OCI-LY7 (cell line): ENCODE measurements at regions not wholly inside any gene's neighbourhood (a gene's known extent, or its start where the extent isn't known, plus 50 kb on each side); places are given as distances from the start of the nearest gene placed in this dataset.

Experiments
- BruUV-seq: library from RNA; stranded (reverse); fragments of 400-500 nt; replicated peaks from 2 replicates; lab custom pipeline; 2021; lab: Mats Ljungman, UMichigan
- CTCF ChIA-PET: fragments of 300-600 bp; sonication (Branson Sonifier 250); formaldehyde crosslinking; loops from one replicate; lab custom pipeline; 2022; ENCODE audit warnings: antibody characterized with exemption; ENCODE audit not compliant: unreplicated experiment; lab: Charles Lee
- POLR2A ChIA-PET: fragments of 300-600 bp; sonication (Branson Sonifier 250); formaldehyde crosslinking; loops from one replicate; lab custom pipeline; 2022; ENCODE audit warnings: antibody characterized with exemption; lab: Charles Lee
- DNase-seq: peaks from one replicate; pipeline ENCODE4 v3.0.0-alpha.2; 2015; ENCODE audit warnings: low spot score
- H2AFZ ChIP-seq: fragments of 200-600 bp; sonication (generic), shearing (Covaris generic); 2 replicates; pipeline ENCODE4 v1.6.1; 2014; ENCODE audit warnings: mild to moderate bottlenecking, antibody characterized with exemption, low read length, moderate library complexity
- H3K27ac ChIP-seq: fragments of 200-600 bp; sonication (generic); 2 replicates; pipeline ENCODE4 v1.5.1; 2014; ENCODE audit warnings: mixed run types, low read depth, mild to moderate bottlenecking, moderate library complexity, low read length, inconsistent platforms; ENCODE audit not compliant: poor library complexity, severe bottlenecking
- H3K36me3 ChIP-seq: fragments of 200-600 bp; sonication (generic); 2 replicates; pipeline ENCODE4 v1.6.1; 2014; ENCODE audit warnings: mild to moderate bottlenecking, antibody characterized with exemption, low read length, moderate library complexity, mixed read lengths; ENCODE audit not compliant: insufficient read depth
- H3K4me1 ChIP-seq: fragments of 200-600 bp; sonication (generic); 2 replicates; pipeline ENCODE4 v1.5.1; 2014; ENCODE audit warnings: mild to moderate bottlenecking, low read length; ENCODE audit not compliant: insufficient read depth, poor library complexity, severe bottlenecking
- H3K4me2 ChIP-seq: fragments of 200-600 bp; sonication (generic); 2 replicates; pipeline ENCODE4 v1.6.1; 2014; ENCODE audit warnings: mild to moderate bottlenecking, low read length
- H3K4me3 ChIP-seq: fragments of 200-600 bp; sonication (generic); 2 replicates; pipeline ENCODE4 v1.5.1; 2014; ENCODE audit warnings: mild to moderate bottlenecking, low read depth, low read length; ENCODE audit not compliant: poor library complexity, severe bottlenecking
- H3K79me2 ChIP-seq: fragments of 200-600 bp; sonication (generic); 2 replicates; pipeline ENCODE4 v1.6.1; 2016; ENCODE audit warnings: low read depth, mild to moderate bottlenecking, low read length, moderate library complexity, mixed read lengths; ENCODE audit not compliant: insufficient read depth
- H3K9me2 ChIP-seq: fragments of 200-600 bp; sonication (generic); 2 replicates; pipeline ENCODE4 v1.6.1; 2016; ENCODE audit warnings: mild to moderate bottlenecking, low read length, mixed read lengths; ENCODE audit not compliant: insufficient read depth
- H3K9me3 ChIP-seq: fragments of 200-600 bp; sonication (generic); 2 replicates; pipeline ENCODE4 v1.6.1; 2014; ENCODE audit warnings: mild to moderate bottlenecking, mixed run types, low read length, mixed read lengths
- H4K20me1 ChIP-seq: fragments of 200-600 bp; sonication (generic); 2 replicates; pipeline ENCODE4 v1.6.1; 2014; ENCODE audit warnings: mild to moderate bottlenecking, antibody characterized with exemption, low read length, moderate library complexity, mixed read lengths; ENCODE audit not compliant: insufficient read depth
- CTCF ChIP-seq: fragments of 200-600 bp; sonication (generic); conservative IDR thresholded peaks from 2 replicates; pipeline ENCODE4 v1.5.1; 2014; ENCODE audit warnings: mild to moderate bottlenecking, antibody characterized with exemption, low read length, moderate library complexity, mixed read lengths
- EZH2phosphoT487 ChIP-seq: fragments of 200-600 bp; sonication (generic); IDR thresholded peaks from 2 replicates; pipeline ENCODE4 v1.6.1; 2018; ENCODE audit warnings: low read depth, borderline replicate concordance, mild to moderate bottlenecking, mixed run types, antibody characterized with exemption, low read length, moderate library complexity, mixed read lengths
- intact Hi-C: fragments of 100-400 bp; cut with micrococcal nuclease; formaldehyde crosslinking; loops from one replicate; pipeline ENCODE4 v1.10.0; 2022; ENCODE audit not compliant: unreplicated experiment

DNA sequence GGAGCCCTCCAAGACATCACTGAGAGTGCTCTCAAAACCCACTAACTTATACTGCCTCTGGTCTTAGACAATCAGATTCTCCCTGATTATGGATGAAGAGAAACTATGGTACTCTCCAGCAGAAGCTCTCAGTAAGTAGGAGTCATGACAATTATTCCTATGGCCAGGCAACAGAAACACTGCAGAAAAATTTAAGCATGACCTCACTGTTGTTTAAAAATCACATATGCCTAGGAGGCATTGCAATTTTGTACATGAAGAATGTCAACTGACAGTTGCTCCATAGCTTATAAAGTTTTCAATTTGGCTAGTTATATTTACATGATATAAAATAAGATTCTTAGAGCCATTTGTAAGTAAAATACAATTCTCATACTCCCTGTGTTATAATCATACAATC, 105.9 kb upstream of the LSM8 start:
- Histone ChIP-seq H3K4me1 (no peaks in the 10 kb centered on the region), H3K4me2 (no peak overlapping the region), H3K4me3 (no peak overlapping the region), H3K79me2 (no peaks in the 10 kb centered on the region), H3K9me2 (no peaks in the 10 kb centered on the region), H3K9me3 (no peaks in the 10 kb centered on the region), H4K20me1 (no peaks in the 10 kb centered on the region), H3K27ac (no peak overlapping the region), H2AFZ (no peak overlapping the region), H3K36me3 (no peaks in the 10 kb centered on the region)
- no peak for DNase-seq
- intact Hi-C loops: no loop called here
- POLR2A ChIA-PET: no interaction called here
- CTCF ChIA-PET: no interaction called here
- no TSS peak for BruUV-seq
- TF ChIP-seq EZH2phosphoT487: no peak
- no peak for TF ChIP-seq CTCF

DNA sequence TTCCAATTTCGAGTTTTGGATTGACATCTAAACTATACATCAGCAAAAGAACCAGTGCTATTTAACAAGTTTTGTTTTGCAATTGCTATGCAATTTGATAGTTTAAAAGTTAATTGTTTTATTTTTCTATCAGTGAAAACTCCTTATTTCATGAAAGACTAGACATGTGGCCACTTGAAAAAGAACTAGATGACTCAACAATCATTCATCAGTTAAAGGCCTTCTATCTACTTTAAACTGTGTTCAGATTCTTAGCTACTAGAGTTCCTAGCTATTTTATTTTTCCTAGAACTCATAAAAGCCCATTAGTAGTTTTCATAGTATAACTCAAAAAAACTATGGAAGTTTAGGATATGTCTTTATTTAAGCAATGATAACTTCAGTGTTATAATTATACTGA, 104.6 kb upstream of the LSM8 start:
- intact Hi-C loops: no loop called here
- BruUV-seq: no TSS peak
- H4K20me1 ChIP-seq: no peaks in the 10 kb centered on the region
- POLR2A ChIA-PET: no interaction called here
- H3K4me2 ChIP-seq: no peak overlapping the region
- H3K36me3 ChIP-seq: no peaks in the 10 kb centered on the region
- no peak for DNase-seq
- no peak overlapping the region for H3K27ac ChIP-seq
- no peaks in the 10 kb centered on the region for H3K9me2 ChIP-seq
- H3K9me3 ChIP-seq: no peaks in the 10 kb centered on the region
- no peak overlapping the region for H3K4me3 ChIP-seq
- H3K79me2 ChIP-seq: no peaks in the 10 kb centered on the region
- H2AFZ ChIP-seq: no peak overlapping the region
- CTCF ChIA-PET: no interaction called here
- TF ChIP-seq CTCF: no peak
- no peak for TF ChIP-seq EZH2phosphoT487
- no peaks in the 10 kb centered on the region for H3K4me1 ChIP-seq

DNA sequence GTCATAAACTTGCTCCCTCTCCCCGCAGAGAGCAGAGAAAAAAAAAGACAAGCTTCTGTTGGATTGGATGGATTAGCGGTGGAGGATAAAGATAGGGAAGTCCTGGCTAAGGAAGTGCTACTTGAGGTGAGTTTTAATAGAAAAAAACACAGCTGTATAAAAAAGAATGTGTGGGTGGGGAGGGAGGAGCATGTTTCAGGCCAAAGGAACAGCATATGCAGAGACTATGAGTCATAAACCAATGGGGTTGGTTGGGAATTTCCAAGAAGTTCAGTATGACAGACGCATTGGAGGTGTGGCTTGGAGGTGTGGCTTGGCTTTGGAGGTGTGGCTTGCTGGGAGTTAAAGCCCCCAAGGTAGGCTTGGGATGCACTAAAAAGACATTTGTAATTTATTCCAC, 103.0 kb upstream of the LSM8 start:
- H2AFZ ChIP-seq: no peak overlapping the region
- intact Hi-C loops: no loop called here
- no peaks in the 10 kb centered on the region for H3K9me2 ChIP-seq
- TF ChIP-seq EZH2phosphoT487 (no peak), CTCF (no peak)
- ChIA-PET CTCF (no interaction called here), POLR2A (interaction anchor here (1.2 kb wide), 1 partner anchor 127 kb away, joined by 3 read pairs; no protein-coding TSS in a partner anchor)
- H3K4me3 ChIP-seq: no peak overlapping the region
- no peaks in the 10 kb centered on the region for H3K36me3 ChIP-seq
- no peaks in the 10 kb centered on the region for H3K9me3 ChIP-seq
- H4K20me1 ChIP-seq: no peaks in the 10 kb centered on the region
- no peaks in the 10 kb centered on the region for H3K79me2 ChIP-seq
- BruUV-seq: no TSS peak
- no peak for DNase-seq
- H3K4me2 ChIP-seq: no peak overlapping the region
- no peaks in the 10 kb centered on the region for H3K4me1 ChIP-seq
- no peak overlapping the region for H3K27ac ChIP-seq
